HG03565 (cell line): ENCODE measurements at regions not wholly inside any gene's neighbourhood (a gene's known extent, or its start where the extent isn't known, plus 50 kb on each side); places are given as distances from the start of the nearest gene placed in this dataset.

ENCODE experiments used
- ATAC-seq: cut with Tn5 transposase; IDR thresholded peaks from one replicate; pipeline ENCODE4 v1.9.1; 2021; ENCODE audit warnings: mild to moderate bottlenecking, moderate library complexity; ENCODE audit not compliant: unreplicated experiment

GRCh38 chr7:10085231-10085630 is 888.4 kb upstream of the PHF14 start:
- no peak for ATAC-seq

- ATAC-seq: no peak
Observed at GRCh38 chr7:10100572-10100971, 873.1 kb upstream of the PHF14 start.

- ATAC-seq: no peak
Observed at GRCh38 chr7:10101351-10101750, 872.3 kb upstream of the PHF14 start.

DNA sequence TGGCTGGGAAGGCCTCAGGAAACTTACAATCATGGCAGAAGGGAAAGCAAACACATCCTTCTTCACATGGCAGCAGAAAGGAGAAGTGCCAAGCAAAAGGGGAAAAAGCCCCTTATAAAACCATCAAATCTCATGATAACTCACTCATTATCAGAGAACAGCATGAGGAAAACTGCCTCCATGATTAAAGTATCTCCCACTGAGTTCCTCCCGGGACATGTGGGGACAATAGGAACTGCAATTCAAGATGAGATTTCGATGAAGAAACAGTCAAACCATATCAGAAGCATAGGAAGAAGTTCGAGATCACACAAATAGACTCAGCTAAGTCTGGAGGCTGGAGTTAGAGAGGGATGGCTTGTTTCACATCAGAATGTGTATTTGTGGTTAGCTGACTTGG is 869.4 kb upstream of the PHF14 start:
- ATAC-seq: no peak

DNA sequence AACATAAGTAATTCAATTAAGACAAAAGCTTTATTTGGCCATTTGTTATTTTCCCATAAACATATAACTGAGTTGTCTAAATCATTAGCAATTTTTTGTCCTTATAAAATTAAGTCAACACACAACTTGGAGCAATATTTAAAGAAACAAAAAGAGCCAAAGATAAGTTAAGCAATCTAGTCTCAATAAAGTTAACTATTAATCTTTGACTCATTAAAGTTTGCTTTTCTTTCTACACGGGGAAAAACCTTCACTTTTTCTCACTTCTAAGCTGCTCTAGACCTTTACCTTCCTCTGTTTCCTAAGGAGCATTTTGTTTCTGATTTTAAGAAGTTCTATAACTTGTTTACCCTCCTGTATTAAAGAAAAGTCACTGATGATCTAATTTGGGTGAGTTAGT is 867.1 kb upstream of the PHF14 start:
- ATAC-seq: no peak

GRCh38 chr7:10116511-10116910 is 857.2 kb upstream of the PHF14 start:
- ATAC-seq: no peak

DNA sequence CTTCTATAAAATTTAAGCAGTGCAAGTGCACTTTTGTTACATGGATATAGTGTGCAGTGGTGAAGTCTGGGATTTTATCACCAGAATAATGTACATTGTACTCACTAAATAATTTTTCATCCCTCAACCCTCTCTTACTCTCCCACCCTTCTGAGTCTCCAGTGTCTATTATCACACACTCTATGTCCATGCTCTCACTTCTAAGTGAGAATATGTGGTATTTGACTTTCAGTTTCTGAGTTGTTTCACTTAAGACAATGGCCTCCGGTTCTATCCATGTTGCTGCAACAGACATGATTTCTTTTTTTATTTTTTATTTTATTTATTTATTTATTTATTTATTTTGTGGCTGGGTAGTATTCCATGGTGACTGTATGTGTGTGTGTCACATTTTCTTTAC is 855.9 kb upstream of the PHF14 start:
- ATAC-seq: no peak

DNA sequence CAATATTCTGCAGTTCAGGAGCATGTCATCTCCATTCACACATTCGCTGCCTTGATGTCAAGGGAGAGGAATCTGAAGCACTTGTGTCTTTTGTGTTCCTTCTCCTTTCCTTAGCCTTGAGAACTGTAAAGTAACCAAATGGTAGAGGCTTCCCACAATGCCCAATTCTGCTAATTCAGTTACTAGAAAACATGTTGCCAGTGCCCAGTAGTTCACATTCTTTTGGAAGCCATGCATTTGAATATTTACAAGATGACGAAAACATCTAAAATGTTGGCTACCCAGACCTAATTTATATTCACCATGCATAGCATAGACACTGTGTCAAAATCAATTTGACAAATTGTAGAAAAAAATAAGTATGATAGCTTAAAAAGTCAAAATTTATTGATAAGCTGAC is 852.7 kb upstream of the PHF14 start:
- no peak for ATAC-seq

DNA sequence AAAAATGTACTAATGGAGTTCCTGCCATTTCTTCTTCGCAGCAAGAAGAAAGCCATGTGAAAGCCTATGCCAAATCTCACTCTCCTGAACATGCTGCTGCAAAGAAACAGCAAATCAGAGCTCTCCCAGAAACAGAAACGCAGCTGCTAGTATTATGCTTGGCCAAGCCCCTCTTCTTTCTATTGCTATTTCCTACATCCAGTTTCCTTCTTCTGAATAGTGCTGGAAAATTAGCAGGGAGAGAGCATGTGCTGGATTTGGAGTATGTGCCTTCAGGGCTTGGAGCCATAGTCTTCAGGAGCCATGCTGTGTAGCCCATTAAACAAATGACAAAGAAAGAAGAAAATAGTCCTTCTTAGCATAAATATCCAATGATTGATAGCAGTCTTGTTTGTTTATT is 852.0 kb upstream of the PHF14 start:
- ATAC-seq: no peak

- no peak for ATAC-seq
Observed at GRCh38 chr7:10122551-10123100, 851.0 kb upstream of the PHF14 start.

GRCh38 chr7:10128748-10129147 is 844.9 kb upstream of the PHF14 start:
- ATAC-seq: no peak

GRCh38 chr7:10138087-10138854 is 835.4 kb upstream of the PHF14 start:
- no peak for ATAC-seq

DNA sequence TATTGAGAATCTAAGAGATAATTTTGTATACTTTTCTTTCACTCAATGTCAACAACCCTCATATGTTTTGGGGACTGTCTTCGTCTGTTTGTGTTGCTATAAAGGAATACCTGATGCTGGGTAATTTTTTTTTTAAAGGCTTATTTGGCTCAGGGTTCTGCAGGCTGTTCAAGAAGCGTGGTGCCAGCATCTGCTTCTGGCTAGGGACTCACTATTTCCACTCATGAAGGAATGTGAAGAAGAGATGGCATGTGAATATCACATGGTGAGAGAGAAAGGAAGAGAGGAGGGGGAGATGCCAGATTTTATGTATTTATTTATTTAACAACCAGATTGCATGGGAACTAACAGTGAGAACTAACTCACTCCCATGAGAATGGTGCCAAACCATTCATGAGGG is 827.4 kb upstream of the PHF14 start:
- ATAC-seq: no peak

GRCh38 chr7:10156972-10157371 is 816.7 kb upstream of the PHF14 start:
- ATAC-seq: no peak

DNA sequence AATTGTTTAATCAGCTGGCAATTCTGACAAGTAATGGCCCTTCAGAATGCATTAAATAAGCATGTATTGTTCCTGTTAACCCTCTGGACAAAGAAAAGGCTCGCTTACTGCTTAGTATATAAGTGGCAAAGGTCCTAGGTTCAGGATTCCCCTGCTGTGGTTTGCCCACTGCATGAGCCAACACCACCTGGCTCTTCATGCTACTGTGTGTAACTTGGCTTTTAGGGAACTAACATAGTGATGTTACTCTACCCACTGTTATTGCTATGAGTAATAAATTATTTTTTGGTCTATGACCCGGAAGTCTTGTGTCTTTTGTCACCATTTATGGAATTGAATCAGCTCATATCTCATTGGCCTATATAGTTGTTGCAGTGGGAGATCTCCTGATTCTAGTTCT is 791.7 kb upstream of the PHF14 start:
- no peak for ATAC-seq

DNA sequence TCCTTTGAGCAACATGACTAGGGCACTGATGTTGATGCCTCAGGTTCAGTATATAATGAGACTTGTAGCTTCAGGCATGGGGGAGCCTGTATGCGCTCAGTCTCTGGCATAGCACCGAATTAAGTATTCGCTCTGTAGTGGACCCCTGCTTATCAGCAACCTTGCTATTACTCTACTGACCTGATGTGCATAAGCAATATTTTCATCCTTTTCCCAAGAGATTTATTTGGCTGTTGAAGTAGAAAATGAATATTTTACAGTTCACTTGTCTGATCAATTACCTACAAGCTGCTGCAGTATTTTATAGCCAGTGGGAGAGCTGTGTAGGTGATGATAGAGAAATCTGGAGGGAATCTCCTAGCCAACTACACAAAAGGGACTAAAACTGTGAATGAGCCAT is 781.6 kb upstream of the PHF14 start:
- ATAC-seq: no peak

DNA sequence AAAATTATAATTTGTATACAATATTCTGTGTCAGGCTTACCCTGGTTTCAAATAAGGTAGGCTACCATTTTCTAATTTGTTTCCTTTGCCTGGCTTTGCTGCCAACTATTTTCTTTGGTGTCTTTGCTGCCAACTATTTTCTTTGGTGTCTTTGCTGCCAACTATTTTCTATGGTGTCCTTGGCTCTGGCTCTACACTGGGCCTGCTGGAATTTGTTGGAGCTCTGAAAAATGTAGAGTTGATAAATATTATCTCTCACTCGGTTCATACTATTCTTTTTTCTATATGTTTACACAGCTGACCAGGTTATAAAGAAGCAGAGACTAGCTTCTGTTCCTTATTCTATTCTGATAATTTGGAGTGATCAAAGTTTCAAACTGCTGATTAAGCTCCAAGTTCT is 768.0 kb upstream of the PHF14 start:
- ATAC-seq: no peak

- no peak for ATAC-seq
Observed at GRCh38 chr7:10210000-10210399, 763.7 kb upstream of the PHF14 start.

DNA sequence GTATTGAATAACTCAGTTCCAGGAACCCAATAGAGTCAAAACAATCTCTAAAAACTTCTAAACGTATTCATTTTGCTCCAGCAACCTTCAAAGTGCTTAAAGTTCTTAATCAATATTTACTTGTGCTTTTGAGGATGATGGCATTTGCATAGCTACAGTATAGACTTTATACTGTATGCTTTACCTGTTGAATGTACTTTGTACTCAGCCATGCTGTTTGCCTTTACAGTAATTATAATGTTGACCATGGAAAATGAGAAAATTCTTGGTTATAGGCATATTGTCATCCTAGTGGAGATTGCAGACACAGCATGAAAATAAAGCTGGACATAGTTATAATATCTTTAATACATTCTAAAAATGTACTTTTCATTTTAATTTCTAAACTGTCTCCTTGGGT is 762.7 kb upstream of the PHF14 start:
- ATAC-seq: no peak

DNA sequence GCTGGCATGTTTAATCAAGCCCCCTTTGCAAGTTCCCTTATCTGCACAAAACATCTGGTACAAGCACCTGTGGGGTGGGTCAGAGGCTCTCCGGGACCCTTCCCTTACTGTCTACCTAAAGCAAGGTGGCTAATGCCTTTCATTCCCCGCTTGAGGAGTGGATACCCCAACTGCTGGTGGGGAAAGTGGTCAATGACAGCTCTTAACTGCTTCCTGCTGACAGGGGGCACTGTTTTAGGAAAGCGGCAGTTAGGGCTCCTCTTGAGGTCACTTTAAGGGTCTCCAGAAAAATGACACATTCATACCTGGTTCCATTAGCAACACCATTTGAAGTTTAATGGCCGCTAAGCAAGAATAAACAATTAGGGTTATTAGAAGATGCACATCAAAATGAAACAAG is 761.8 kb upstream of the PHF14 start:
- ATAC-seq: no peak

DNA sequence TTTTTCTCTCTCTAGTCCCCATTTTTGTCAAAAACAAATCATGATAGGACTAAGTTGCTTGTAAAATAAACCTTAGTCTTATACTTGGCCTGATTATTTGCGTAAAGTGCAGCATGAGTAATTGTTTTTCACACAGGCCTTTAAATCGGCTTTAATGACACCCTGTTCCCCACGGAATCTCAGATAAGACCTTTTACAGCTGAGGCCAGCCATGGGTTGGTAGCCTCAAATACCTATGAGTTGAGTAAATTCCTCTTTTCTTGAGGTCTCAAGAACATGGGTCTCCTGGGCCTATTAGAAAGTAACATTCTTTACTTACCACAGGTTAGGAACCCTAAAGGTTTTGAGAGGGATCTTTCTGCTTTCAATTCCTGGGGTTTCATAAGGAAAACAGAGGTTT is 761.0 kb upstream of the PHF14 start:
- no peak for ATAC-seq

- ATAC-seq: no peak
Observed at GRCh38 chr7:10216462-10216861, 757.2 kb upstream of the PHF14 start.

- no peak for ATAC-seq
Observed at GRCh38 chr7:10221084-10221483, 752.6 kb upstream of the PHF14 start.
